ENCODE measurements at regions not wholly inside any gene's neighbourhood (a gene's known extent, or its start where the extent isn't known, plus 50 kb on each side); places are given as distances from the start of the nearest gene placed in this dataset.
"Not testable (repeated sequence)": the region's sequence is repeated elsewhere in the genome, so short reads cannot be mapped to it uniquely, and the experiment has no call there.

- TF ChIP-seq, protein P1, sequence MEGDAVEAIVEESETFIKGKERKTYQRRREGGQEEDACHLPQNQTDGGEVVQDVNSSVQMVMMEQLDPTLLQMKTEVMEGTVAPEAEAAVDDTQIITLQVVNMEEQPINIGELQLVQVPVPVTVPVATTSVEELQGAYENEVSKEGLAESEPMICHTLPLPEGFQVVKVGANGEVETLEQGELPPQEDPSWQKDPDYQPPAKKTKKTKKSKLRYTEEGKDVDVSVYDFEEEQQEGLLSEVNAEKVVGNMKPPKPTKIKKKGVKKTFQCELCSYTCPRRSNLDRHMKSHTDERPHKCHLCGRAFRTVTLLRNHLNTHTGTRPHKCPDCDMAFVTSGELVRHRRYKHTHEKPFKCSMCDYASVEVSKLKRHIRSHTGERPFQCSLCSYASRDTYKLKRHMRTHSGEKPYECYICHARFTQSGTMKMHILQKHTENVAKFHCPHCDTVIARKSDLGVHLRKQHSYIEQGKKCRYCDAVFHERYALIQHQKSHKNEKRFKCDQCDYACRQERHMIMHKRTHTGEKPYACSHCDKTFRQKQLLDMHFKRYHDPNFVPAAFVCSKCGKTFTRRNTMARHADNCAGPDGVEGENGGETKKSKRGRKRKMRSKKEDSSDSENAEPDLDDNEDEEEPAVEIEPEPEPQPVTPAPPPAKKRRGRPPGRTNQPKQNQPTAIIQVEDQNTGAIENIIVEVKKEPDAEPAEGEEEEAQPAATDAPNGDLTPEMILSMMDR (IDR thresholded peaks at IDR 0.05) = not testable (repeated sequence)
- not testable (repeated sequence) for TF ChIP-seq POLR2A, POLR2AphosphoS5, EP300 (IDR thresholded peaks at IDR 0.05)
These were observed 310.3 kb upstream of the GADL1 start for GRCh38 chr3:31204796-31205056.

Data from stomach (tissue), 4 donors.